Subcutaneous abdominal adipose tissue (tissue), 5 donors: ENCODE measurements at regions not wholly inside any gene's neighbourhood (a gene's known extent, or its start where the extent isn't known, plus 50 kb on each side); places are given as distances from the start of the nearest gene placed in this dataset.
"Not testable (repeated sequence)": the region's sequence is repeated elsewhere in the genome, so short reads cannot be mapped to it uniquely, and the experiment has no call there.

ENCODE experiments used
- H3K27ac ChIP-seq: one replicate; pipeline ENCODE4 v1.7.0; 2013; ENCODE audit warnings: low read depth, mild to moderate bottlenecking, inconsistent platforms, low read length, moderate library complexity
- H3K27me3 ChIP-seq, 5 donors: one replicate each; pipeline ENCODE4 v1.7.0; 2013; ENCODE audit warnings: low read length in 5 of 5, inconsistent platforms in 1 of 5; ENCODE audit not compliant: control insufficient read depth in 5 of 5, insufficient read depth in 4 of 5
- H3K36me3 ChIP-seq, 5 donors: one replicate each; pipeline ENCODE4 v1.7.0; 2013; ENCODE audit warnings: low read length in 5 of 5; ENCODE audit not compliant: control insufficient read depth in 5 of 5, insufficient read depth in 5 of 5
- H3K4me1 ChIP-seq, 5 donors: one replicate each; pipeline ENCODE4 v1.7.0; 2013; ENCODE audit warnings: low read length in 5 of 5, mild to moderate bottlenecking in 3 of 5, moderate library complexity in 1 of 5; ENCODE audit not compliant: control insufficient read depth in 5 of 5, insufficient read depth in 5 of 5
- H3K4me3 ChIP-seq, 5 donors: one replicate each; pipeline ENCODE4 v1.7.0; 2013; ENCODE audit warnings: low read length in 5 of 5, low read depth in 1 of 5
- H3K9ac ChIP-seq, 5 donors: one replicate each; pipeline ENCODE4 v1.7.0; 2013; ENCODE audit warnings: low read length in 5 of 5, mild to moderate bottlenecking in 4 of 5, moderate library complexity in 3 of 5
- H3K9me3 ChIP-seq, 5 donors: one replicate each; pipeline ENCODE4 v1.7.0; 2013; ENCODE audit warnings: low read length in 5 of 5; ENCODE audit not compliant: control insufficient read depth in 5 of 5
- donor health status: healthy.
- donor health status: healthy.
- donor health status: healthy.
- donor health status: healthy.
- donor health status: healthy.

DNA sequence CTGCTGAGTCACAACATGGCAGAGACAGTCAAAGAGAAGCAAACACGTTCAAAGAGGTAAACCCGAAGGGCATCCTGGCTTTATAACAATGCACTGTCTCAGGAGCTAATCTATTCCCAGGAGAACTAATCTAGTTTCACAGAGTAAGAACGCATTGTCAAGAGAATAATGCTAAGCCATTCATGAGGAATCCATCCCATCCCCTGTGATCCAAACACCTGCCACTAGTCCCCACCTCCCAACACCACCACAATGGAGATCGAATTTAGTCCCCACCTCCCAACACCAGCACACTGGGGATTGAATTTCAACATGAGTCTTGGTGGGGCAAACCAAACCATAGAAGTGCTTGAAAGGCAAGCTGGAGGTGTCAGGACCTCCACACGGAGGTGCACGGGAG lies 231.5 kb upstream of the ID4 start:
- Histone ChIP-seq H3K4me3 (no peak overlapping the region), H3K27me3 (no peaks in the 10 kb centered on the region), H3K27ac (no peak overlapping the region), H3K4me1 (no peaks in the 10 kb centered on the region), H3K36me3 (no peaks in the 10 kb centered on the region), H3K9me3 (no peaks in the 10 kb centered on the region), H3K9ac (no peak overlapping the region)

DNA sequence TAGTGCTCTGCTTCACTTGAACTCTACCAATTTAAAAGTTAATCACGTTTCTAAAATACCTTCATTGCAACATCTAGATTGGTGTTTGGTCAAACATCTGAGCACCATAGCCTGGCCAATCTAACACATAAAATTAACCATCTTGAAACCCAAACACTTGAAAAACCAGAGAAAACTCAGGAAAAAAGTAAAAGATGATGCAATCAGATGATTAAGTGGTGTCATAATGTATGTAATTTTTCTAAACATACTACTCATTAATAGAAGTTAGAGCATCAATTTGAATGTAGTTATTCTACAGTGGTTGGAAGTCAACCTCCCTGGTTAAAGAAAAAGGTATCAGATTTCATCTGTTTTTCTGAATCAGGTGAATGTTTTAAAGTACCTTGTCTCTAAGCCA lies 228.6 kb upstream of the ID4 start:
- Histone ChIP-seq H3K27ac (no peak overlapping the region), H3K4me1 (no peaks in the 10 kb centered on the region), H3K9me3 (no peaks in the 10 kb centered on the region), H3K9ac (no peak overlapping the region), H3K27me3 (no peaks in the 10 kb centered on the region), H3K36me3 (no peaks in the 10 kb centered on the region), H3K4me3 (no peak overlapping the region)

DNA sequence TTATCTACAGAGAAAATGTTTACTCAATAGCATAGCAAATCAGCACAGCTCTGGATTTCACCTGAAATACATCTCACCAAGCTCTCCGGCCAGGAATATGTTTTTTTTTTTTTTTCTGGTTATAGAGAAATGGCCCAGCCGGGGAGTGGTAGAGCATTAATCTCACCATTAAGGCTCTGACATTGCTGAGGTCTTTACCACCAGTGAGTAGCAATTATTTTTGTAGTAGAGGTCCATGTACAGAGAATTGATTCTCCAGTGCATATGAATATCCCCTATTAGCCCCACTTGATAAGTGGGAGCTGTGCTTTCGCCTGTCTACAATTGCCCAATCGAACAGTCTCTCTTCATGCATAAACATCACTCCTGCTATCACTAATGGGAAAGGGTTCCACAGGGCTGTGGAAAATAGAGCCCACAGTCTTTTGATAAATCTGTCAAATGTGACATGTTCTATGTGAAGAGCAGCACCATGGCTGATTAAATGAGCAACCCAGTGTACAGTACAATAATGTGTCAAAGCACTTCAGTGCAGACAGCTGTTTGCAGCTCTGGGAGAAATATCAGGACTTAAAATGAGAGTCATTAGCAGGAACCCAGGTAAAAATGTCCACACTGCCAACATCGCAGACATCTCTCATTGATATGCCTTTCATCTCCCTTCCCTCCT lies 227.1 kb upstream of the ID4 start:
- H3K4me3 ChIP-seq, result no peak overlapping the region
- H3K9me3 ChIP-seq, result peaks cover 0 to 8% (median 2%) of the 10 kb centered on the region in 5 donors
- H3K9ac ChIP-seq, result no peak overlapping the region
- no peaks in the 10 kb centered on the region for H3K27me3 ChIP-seq
- no peaks in the 10 kb centered on the region for H3K36me3 ChIP-seq
- H3K27ac ChIP-seq, result no peak overlapping the region
- no peaks in the 10 kb centered on the region for H3K4me1 ChIP-seq

DNA sequence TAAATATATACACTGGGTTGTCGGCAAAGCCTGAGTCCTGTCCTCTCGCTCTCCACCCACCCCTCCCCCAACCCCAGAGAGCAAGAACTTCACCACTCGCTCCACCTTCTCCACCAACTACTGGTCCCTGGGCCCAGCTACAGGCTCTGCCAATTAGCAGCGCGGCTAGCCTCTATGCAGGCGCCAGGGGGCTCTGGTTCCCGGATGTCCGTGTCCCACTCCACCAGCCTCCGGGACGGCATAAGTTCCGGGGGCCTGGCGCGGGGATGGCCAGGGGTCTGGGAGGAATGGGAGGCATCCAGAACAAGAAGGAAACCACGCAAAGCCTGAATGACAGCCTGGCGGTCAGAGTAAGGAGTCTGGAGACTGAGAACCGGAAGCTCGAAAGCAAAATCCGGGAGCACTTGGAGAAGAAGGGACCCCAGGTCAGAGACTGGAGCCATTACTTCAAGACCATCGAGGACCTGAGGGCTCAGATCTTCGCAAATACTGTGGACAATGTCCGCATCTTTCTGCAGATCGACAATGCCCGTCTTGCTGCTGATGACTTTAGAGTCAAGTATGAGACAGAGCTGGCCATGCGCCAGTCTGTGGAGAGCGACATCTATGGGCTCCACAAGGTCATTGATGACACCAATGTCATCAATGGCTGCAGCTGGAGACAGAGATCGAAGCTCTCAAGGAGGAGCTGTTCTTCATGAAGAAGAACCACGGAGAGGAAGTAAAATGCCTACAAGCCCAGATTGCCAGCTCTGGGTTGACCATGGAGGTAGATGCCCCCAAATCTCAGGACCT lies 224.3 kb upstream of the ID4 start:
- H3K4me3 ChIP-seq, H3K27ac ChIP-seq: not testable (repeated sequence)

DNA sequence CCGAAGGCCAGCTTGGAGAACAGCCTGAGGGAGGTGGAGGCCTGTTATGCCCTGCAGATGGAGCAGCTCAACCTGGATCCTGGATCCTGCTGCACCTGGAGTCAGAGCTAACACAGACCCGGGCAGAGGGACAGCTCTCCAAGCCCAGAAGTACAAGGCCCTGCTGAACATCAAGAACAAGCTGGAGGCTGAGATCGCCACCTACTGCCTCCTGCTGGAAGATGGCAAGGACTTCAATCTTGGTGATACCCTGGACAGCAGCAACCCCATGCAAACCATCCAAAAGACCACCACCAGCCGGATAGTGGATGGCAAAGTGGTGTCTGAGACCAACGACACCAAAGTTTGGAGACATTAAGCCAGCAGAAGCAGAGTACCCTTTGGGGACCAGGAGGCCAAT lies 223.5 kb upstream of the ID4 start:
- no peaks in the 10 kb centered on the region for H3K4me1 ChIP-seq
- peaks cover 0 to 13% (median 8%) of the 10 kb centered on the region in 5 donors for H3K9me3 ChIP-seq
- H3K27me3 ChIP-seq, result no peaks in the 10 kb centered on the region
- no peak overlapping the region for H3K4me3 ChIP-seq
- H3K27ac ChIP-seq, result no peak overlapping the region
- H3K36me3 ChIP-seq, result no peaks in the 10 kb centered on the region
- H3K9ac ChIP-seq, result no peak overlapping the region

More for the DNA sequence above, 224.3 kb upstream of the ID4 start:
- H3K27me3 ChIP-seq, H3K9ac ChIP-seq, H3K4me1 ChIP-seq, H3K36me3 ChIP-seq: not testable (repeated sequence)
- H3K9me3 ChIP-seq, result peaks cover 0 to 13% (median 8%) of the 10 kb centered on the region in 5 donors

DNA sequence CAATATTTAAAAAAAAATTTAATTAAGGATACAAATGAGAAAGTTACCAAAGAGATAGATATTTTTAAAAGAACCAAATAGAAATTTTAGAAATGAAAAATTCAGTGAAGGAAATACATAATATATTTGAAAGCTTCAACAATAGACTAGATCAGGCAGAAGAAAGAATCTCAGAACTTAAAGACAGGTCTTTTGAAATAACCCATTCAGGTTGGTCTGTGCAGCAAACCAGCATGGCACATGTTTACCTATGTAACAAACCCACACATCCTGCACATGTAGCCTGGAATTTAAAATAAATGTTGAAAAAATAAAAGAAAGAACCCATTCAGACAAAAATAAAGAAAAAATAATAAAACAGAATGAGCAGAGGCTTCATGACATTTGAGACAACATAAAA lies 221.1 kb upstream of the ID4 start:
- Histone ChIP-seq H3K4me1 (no peaks in the 10 kb centered on the region), H3K9me3 (peaks cover 0 to 13% (median 8%) of the 10 kb centered on the region in 5 donors), H3K9ac (no peak overlapping the region), H3K27me3 (no peaks in the 10 kb centered on the region), H3K36me3 (no peaks in the 10 kb centered on the region), H3K4me3 (no peak overlapping the region), H3K27ac (no peak overlapping the region)

DNA sequence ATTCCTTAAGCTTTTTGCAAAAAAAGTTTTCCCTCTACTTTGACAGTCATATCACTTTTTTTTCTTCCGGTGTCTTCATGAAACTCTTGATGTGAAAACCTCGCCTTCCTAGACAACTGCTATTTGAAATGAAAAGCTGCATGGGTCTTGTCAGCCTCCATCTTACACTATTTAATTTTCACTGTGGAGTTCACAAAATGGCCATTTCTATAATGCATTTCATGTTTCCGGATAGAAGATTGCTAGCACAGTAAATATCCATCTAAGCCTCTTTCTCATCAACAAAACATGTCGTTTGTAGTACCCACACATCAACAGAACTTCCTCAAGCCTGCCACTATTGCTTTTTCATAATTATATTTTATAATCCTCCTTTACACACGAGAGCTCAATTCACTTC lies 204.9 kb upstream of the ID4 start:
- Histone ChIP-seq H3K4me3 (no peak overlapping the region), H3K9ac (no peak overlapping the region), H3K27me3 (no peaks in the 10 kb centered on the region), H3K4me1 (no peaks in the 10 kb centered on the region), H3K27ac (no peak overlapping the region), H3K9me3 (no peaks in the 10 kb centered on the region), H3K36me3 (no peaks in the 10 kb centered on the region)

DNA sequence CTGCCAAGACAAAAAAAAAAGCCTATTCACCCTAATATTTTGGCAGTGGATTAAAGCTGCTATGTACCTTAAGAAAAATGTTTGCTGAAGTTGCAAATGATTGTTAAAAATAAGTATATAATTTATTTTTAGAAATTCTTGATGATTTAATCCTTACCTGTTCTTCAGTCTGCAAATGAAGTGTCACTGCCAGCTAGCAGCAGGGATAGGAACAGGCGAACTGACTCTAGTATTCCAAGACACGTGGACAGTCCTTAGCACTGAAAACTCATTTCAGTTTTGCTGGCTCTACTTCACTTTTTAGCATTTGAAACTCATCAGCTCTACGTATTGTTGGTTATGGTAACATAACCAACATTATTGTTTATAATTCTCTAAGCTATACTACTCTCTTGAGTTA lies 204.4 kb upstream of the ID4 start:
- H3K9me3 ChIP-seq, result no peaks in the 10 kb centered on the region
- no peak overlapping the region for H3K9ac ChIP-seq
- no peak overlapping the region for H3K27ac ChIP-seq

DNA sequence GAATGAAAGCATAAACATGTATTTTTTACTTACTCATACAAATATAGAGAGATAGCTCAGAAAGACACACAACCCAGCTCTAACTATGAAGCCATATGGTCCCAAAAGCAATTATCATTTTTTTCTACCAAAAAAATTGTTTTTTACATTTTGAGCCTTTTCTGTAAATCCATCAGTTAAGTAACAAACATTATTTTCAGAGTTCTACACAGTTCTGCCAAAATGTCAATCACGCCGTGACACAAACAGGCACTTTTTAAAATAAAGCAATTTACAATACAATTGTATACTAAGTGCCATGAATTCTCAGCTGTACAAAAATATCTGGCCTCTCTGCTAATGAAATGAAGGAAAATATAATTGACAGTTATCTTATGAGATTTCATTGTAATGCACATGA lies 201.4 kb upstream of the ID4 start:
- Histone ChIP-seq H3K9me3 (peaks cover 0 to 4% (median 0%) of the 10 kb centered on the region in 5 donors), H3K9ac (no peak overlapping the region), H3K27me3 (no peaks in the 10 kb centered on the region), H3K27ac (no peak overlapping the region), H3K4me3 (no peak overlapping the region), H3K36me3 (no peaks in the 10 kb centered on the region), H3K4me1 (no peaks in the 10 kb centered on the region)

More for the DNA sequence above, 204.4 kb upstream of the ID4 start:
- Histone ChIP-seq H3K4me1 (no peaks in the 10 kb centered on the region), H3K27me3 (no peaks in the 10 kb centered on the region), H3K4me3 (no peak overlapping the region), H3K36me3 (no peaks in the 10 kb centered on the region)

DNA sequence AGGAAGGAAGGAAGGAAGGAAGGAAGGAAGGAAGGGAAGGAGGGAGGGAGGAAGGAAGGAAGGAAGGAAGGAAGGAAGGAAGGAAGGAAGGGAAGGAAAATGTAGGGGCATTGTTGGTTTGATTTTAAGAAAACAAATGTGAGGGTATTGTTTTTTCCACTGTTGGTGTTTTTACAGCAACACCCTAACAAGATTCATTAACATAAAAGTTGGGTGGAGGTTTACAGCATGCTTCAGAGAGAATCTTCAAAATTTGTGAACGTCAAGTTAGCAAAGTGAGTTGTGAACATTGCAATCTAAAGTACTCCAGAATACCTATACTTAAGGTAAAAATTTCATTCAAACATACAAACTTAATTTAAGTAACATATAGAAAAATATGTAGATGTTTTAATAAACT lies 200.2 kb upstream of the ID4 start:
- H3K27ac ChIP-seq, result no peak overlapping the region
- H3K4me3 ChIP-seq, result no peak overlapping the region
- H3K9me3 ChIP-seq, result peaks cover 0 to 4% (median 0%) of the 10 kb centered on the region in 5 donors
- no peaks in the 10 kb centered on the region for H3K27me3 ChIP-seq
- H3K9ac ChIP-seq, result no peak overlapping the region
- no peaks in the 10 kb centered on the region for H3K36me3 ChIP-seq
- no peaks in the 10 kb centered on the region for H3K4me1 ChIP-seq
